ENCODE measurements at regions not wholly inside any gene's neighbourhood (a gene's known extent, or its start where the extent isn't known, plus 50 kb on each side); places are given as distances from the start of the nearest gene placed in this dataset.

- Histone ChIP-seq H3K9me3 (no peaks in the 10 kb centered on the region), H3K4me1 (no peaks in the 10 kb centered on the region), H3K27ac (no peak overlapping the region), H3K4me3 (no peak overlapping the region), H3K27me3 (no peaks in the 10 kb centered on the region), H3K36me3 (no peaks in the 10 kb centered on the region)
- no peak for TF ChIP-seq CTCF (IDR thresholded peaks at IDR 0.05)
- peak; percentile 30 for DNase-seq (ENCODE audit: low spot score)
These were observed 79.0 kb downstream of the PTGR3 start for GRCh38 chr18:75129717-75130477.

- H3K27me3 ChIP-seq: no peaks in the 10 kb centered on the region
- H3K36me3 ChIP-seq: no peaks in the 10 kb centered on the region
- no peaks in the 10 kb centered on the region for H3K4me1 ChIP-seq
- no peak overlapping the region for H3K27ac ChIP-seq
- no peaks in the 10 kb centered on the region for H3K9me3 ChIP-seq
- H3K4me3 ChIP-seq: no peak overlapping the region
- no peak for TF ChIP-seq CTCF (IDR thresholded peaks at IDR 0.05)
- peak; percentile 40 for DNase-seq (ENCODE audit: low spot score)
These were observed 79.8 kb downstream of the PTGR3 start for GRCh38 chr18:75128911-75129716.

- Histone ChIP-seq H3K4me1 (no peaks in the 10 kb centered on the region), H3K27ac (no peak overlapping the region), H3K27me3 (no peaks in the 10 kb centered on the region), H3K9me3 (no peaks in the 10 kb centered on the region), H3K36me3 (no peaks in the 10 kb centered on the region), H3K4me3 (no peak overlapping the region)
- TF ChIP-seq CTCF (IDR thresholded peaks at IDR 0.05): no peak
- peak; percentile 50 for DNase-seq (ENCODE audit: low spot score)
These were observed 80.8 kb downstream of the PTGR3 start for GRCh38 chr18:75128051-75128605.

- H3K36me3 ChIP-seq: no peaks in the 10 kb centered on the region
- no peaks in the 10 kb centered on the region for H3K9me3 ChIP-seq
- H3K4me1 ChIP-seq: no peaks in the 10 kb centered on the region
- no peak overlapping the region for H3K27ac ChIP-seq
- no peak for TF ChIP-seq CTCF (IDR thresholded peaks at IDR 0.05)
- no peaks in the 10 kb centered on the region for H3K27me3 ChIP-seq
- peak; percentile 48 for DNase-seq (ENCODE audit: low spot score)
- no peak overlapping the region for H3K4me3 ChIP-seq
These were observed 81.6 kb downstream of the PTGR3 start for GRCh38 chr18:75127143-75128021.

Data from right atrium auricular region (tissue), 2 donors.